ENCODE measurements at regions not wholly inside any gene's neighbourhood (a gene's known extent, or its start where the extent isn't known, plus 50 kb on each side); places are given as distances from the start of the nearest gene placed in this dataset.
"Not testable (repeated sequence)": the region's sequence is repeated elsewhere in the genome, so short reads cannot be mapped to it uniquely, and the experiment has no call there.

DNA sequence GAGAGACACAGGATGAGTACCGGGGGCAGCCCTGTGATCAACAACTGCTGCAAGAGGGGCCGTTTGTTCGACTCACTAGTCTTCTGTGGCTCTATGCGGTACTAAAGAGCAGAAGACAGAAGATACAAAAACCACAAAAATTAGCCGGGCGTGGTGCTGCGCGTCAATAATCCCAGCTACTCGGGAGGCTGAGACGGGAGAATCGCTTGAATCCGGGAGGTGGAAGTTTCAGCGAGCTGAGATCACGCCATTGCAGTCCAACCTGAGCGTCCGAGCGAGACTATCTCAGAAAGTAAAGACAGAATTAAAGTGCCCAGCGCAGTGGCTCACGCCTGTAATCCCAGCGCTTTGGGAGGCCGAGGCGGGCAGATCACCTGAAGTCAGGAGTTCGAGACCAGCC, 71.0 kb upstream of the RNU2-1 start:
- DNase-seq, H3K9me3 Mint-ChIP-seq, H3K4me1 Mint-ChIP-seq, H3K4me3 Mint-ChIP-seq, H3K27me3 Mint-ChIP-seq, CTCF ChIA-PET, H3K36me3 Mint-ChIP-seq, H3K27ac Mint-ChIP-seq: not testable (repeated sequence)

DNA sequence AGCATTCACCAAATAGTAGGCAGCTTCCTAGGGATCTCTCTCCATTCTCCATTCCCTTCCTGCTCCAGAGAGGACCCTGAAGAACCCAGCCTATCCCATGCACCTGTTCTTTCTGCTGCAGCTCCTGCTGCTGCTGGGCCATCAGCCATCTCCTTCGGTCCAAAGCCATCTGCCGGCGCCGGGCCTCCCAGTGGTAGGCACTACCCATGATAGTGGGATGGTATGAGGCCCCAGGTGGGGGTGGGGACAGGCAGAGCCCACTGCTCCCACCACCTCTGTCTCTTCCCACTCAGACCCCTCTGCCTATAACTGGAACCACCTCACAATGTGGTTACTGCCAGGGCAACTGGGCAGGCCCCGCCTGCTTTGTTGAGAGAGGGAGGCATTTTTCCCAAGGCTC, 69.3 kb upstream of the RNU2-1 start:
- H3K36me3 Mint-ChIP-seq, CTCF ChIA-PET, H3K4me1 Mint-ChIP-seq, H3K27me3 Mint-ChIP-seq, H3K27ac Mint-ChIP-seq, DNase-seq, H3K9me3 Mint-ChIP-seq, H3K4me3 Mint-ChIP-seq: not testable (repeated sequence)

DNA sequence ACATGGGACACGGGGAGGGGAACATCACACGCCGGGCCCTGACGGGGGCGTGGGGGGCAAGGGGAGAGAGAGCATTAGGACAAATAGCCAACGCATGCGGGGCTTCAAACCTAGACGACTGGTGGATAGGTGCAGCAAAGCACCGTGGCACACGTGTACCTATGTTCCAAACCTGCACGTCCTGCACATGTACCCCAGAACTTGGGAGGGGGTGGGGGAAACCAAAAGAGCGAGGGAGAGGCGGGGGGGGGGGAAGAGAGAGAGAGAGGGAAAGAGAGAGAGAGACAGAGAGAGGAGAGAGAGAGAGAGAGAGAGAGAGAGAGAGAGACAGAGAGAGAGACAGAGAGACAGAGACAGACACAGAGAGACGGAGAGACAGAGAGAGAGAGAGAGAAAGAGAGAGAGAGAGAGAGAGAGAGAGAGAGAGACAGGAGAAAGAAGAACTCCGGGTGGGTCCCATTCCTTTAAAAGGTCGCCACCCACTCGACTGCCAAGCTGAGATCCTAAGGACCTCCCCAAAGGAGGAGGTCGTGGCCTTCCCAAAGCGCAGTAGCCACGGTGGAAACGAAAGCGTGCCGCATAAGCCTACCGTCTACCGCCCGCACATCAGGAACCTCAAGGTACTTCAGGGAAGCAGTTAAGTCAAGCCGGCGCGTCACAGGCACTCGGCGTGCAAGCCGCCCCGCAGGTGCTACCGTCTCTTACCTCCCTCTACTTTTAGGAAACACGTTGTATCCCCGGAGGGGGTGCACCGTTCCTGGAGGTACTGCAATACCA, 65.7 kb upstream of the RNU2-1 start:
- not testable (repeated sequence) for H3K27me3 Mint-ChIP-seq, H3K27ac Mint-ChIP-seq, H3K9me3 Mint-ChIP-seq

DNA sequence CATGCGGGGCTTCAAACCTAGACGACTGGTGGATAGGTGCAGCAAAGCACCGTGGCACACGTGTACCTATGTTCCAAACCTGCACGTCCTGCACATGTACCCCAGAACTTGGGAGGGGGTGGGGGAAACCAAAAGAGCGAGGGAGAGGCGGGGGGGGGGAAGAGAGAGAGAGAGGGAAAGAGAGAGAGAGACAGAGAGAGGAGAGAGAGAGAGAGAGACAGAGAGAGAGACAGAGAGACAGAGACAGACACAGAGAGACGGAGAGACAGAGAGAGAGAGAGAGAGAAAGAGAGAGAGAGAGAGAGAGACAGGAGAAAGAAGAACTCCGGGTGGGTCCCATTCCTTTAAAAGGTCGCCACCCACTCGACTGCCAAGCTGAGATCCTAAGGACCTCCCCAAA, 55.9 kb upstream of the RNU2-1 start:
- H3K9me3 Mint-ChIP-seq, DNase-seq, H3K27me3 Mint-ChIP-seq, H3K36me3 Mint-ChIP-seq, CTCF ChIA-PET, H3K4me3 Mint-ChIP-seq, H3K4me1 Mint-ChIP-seq, H3K27ac Mint-ChIP-seq: not testable (repeated sequence)

More for the DNA sequence above, 65.7 kb upstream of the RNU2-1 start:
- H3K4me3 Mint-ChIP-seq, H3K4me1 Mint-ChIP-seq, DNase-seq, H3K36me3 Mint-ChIP-seq, CTCF ChIA-PET: not testable (repeated sequence)

DNA sequence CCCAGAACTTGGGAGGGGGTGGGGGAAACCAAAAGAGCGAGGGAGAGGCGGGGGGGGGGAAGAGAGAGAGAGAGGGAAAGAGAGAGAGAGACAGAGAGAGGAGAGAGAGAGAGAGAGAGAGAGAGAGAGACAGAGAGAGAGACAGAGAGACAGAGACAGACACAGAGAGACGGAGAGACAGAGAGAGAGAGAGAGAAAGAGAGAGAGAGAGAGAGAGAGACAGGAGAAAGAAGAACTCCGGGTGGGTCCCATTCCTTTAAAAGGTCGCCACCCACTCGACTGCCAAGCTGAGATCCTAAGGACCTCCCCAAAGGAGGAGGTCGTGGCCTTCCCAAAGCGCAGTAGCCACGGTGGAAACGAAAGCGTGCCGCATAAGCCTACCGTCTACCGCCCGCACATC, 49.8 kb upstream of the RNU2-1 start:
- CTCF ChIA-PET, H3K27me3 Mint-ChIP-seq: not testable (repeated sequence)

More for the DNA sequence above, 49.8 kb upstream of the RNU2-1 start:
- DNase-seq, H3K4me3 Mint-ChIP-seq, H3K27ac Mint-ChIP-seq, H3K9me3 Mint-ChIP-seq, H3K36me3 Mint-ChIP-seq, H3K4me1 Mint-ChIP-seq: not testable (repeated sequence)

Measured in activated naive CD4-positive, alpha-beta T cell treated with anti-CD3 and anti-CD28 coated beads, Interleukin-2, amount 10 ng/mL, durations not matched to agents 7 days and 5 days (primary cell).